ENCODE measurements at regions not wholly inside any gene's neighbourhood (a gene's known extent, or its start where the extent isn't known, plus 50 kb on each side); places are given as distances from the start of the nearest gene placed in this dataset.

DNA sequence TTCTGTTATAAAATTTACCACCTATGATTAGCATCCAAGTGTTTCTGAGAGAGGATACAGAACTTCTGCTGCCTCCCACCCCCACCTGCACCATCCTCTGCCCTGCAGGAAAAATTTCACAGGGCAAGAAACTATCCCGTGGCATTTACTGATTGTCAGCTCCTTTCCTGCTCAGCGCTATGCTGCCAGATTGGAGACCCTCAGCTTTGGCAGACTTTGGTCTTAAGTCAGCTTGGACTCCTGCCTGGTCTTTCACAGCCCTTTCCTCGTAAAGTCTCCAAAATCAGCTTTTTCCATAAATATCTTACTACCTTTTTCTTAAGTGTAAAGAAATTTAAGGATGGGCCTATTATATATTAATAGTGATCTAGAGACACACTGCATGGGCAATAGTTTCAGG lies 239.9 kb upstream of the ADAMTS9 start:
- TF ChIP-seq, protein P1, sequence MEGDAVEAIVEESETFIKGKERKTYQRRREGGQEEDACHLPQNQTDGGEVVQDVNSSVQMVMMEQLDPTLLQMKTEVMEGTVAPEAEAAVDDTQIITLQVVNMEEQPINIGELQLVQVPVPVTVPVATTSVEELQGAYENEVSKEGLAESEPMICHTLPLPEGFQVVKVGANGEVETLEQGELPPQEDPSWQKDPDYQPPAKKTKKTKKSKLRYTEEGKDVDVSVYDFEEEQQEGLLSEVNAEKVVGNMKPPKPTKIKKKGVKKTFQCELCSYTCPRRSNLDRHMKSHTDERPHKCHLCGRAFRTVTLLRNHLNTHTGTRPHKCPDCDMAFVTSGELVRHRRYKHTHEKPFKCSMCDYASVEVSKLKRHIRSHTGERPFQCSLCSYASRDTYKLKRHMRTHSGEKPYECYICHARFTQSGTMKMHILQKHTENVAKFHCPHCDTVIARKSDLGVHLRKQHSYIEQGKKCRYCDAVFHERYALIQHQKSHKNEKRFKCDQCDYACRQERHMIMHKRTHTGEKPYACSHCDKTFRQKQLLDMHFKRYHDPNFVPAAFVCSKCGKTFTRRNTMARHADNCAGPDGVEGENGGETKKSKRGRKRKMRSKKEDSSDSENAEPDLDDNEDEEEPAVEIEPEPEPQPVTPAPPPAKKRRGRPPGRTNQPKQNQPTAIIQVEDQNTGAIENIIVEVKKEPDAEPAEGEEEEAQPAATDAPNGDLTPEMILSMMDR (IDR thresholded peaks at IDR 0.05 in 2 of 3, conservative IDR thresholded peaks at IDR 0.05 in 1 of 3; ENCODE audit: control insufficient read depth in 2 of 3, extremely low read depth in 1 of 3, insufficient read depth in 1 of 3, low read depth in 3 of 3, low read length in 3 of 3), result no peak
- TF ChIP-seq KDM1A (IDR thresholded peaks at IDR 0.05; ENCODE audit: borderline replicate concordance) (no peak), FOXK2 (IDR thresholded peaks at IDR 0.05) (no peak), GABPA (IDR thresholded peaks at IDR 0.05; ENCODE audit: low read depth) (no peak), FOXM1 (IDR thresholded peaks at IDR 0.05; ENCODE audit: low read depth, low read length) (no peak), POLR2A (IDR thresholded peaks at IDR 0.05; ENCODE audit: low read depth, low read length) (no peak), HCFC1 (IDR thresholded peaks at IDR 0.05; ENCODE audit: low read length) (no peak), TCF12 (IDR thresholded peaks at IDR 0.05; ENCODE audit: low read depth, low read length) (no peak)
- TF ChIP-seq, protein P2, sequence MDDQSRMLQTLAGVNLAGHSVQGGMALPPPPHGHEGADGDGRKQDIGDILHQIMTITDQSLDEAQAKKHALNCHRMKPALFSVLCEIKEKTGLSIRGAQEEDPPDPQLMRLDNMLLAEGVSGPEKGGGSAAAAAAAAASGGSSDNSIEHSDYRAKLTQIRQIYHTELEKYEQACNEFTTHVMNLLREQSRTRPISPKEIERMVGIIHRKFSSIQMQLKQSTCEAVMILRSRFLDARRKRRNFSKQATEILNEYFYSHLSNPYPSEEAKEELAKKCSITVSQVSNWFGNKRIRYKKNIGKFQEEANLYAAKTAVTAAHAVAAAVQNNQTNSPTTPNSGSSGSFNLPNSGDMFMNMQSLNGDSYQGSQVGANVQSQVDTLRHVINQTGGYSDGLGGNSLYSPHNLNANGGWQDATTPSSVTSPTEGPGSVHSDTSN (IDR thresholded peaks at IDR 0.05; ENCODE audit: insufficient replicate concordance, low read depth, low read length), result no peak

Data from GM12878 (cell line).